ENCODE measurements at regions not wholly inside any gene's neighbourhood (a gene's known extent, or its start where the extent isn't known, plus 50 kb on each side); places are given as distances from the start of the nearest gene placed in this dataset.

- TF ChIP-seq, protein P1, sequence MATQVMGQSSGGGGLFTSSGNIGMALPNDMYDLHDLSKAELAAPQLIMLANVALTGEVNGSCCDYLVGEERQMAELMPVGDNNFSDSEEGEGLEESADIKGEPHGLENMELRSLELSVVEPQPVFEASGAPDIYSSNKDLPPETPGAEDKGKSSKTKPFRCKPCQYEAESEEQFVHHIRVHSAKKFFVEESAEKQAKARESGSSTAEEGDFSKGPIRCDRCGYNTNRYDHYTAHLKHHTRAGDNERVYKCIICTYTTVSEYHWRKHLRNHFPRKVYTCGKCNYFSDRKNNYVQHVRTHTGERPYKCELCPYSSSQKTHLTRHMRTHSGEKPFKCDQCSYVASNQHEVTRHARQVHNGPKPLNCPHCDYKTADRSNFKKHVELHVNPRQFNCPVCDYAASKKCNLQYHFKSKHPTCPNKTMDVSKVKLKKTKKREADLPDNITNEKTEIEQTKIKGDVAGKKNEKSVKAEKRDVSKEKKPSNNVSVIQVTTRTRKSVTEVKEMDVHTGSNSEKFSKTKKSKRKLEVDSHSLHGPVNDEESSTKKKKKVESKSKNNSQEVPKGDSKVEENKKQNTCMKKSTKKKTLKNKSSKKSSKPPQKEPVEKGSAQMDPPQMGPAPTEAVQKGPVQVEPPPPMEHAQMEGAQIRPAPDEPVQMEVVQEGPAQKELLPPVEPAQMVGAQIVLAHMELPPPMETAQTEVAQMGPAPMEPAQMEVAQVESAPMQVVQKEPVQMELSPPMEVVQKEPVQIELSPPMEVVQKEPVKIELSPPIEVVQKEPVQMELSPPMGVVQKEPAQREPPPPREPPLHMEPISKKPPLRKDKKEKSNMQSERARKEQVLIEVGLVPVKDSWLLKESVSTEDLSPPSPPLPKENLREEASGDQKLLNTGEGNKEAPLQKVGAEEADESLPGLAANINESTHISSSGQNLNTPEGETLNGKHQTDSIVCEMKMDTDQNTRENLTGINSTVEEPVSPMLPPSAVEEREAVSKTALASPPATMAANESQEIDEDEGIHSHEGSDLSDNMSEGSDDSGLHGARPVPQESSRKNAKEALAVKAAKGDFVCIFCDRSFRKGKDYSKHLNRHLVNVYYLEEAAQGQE (IDR thresholded peaks at IDR 0.05; ENCODE audit: borderline replicate concordance), result peak; percentile 35; the same call in 1 of the 2 replicates
- TF ChIP-seq, protein P1 (CRISPR knock-in tag; IDR thresholded peaks at IDR 0.05; ENCODE audit: low read depth), result no peak
- TF ChIP-seq CREB1 (IDR thresholded peaks at IDR 0.05) (peak; percentile 55; the same call in 1 of the 2 replicates), CREB1 (CRISPR knock-in tag; IDR thresholded peaks at IDR 0.05) (no peak), FOXK1 (CRISPR knock-in tag; IDR thresholded peaks at IDR 0.05; ENCODE audit: borderline replicate concordance) (no peak), MTA2 (IDR thresholded peaks at IDR 0.05; ENCODE audit: low read depth) (peak; percentile 96), C11orf30 (IDR thresholded peaks at IDR 0.05; ENCODE audit: low read depth) (no peak), SPI1 (IDR thresholded peaks at IDR 0.05; ENCODE audit: borderline replicate concordance, low read depth, low read length) (peak; percentile 83), KLF13 (tag; IDR thresholded peaks at IDR 0.05; ENCODE audit: borderline replicate concordance, low read depth) (no peak), GATAD2A (IDR thresholded peaks at IDR 0.05) (no peak), ETV6 (IDR thresholded peaks at IDR 0.05; ENCODE audit: borderline replicate concordance in 1 of 2, low read depth in 2 of 2, low read length in 1 of 2) (peak in 1 of 2 experiments; percentile 61; a peak in 1 of 4 replicates), ETV6 (CRISPR knock-in tag; IDR thresholded peaks at IDR 0.05; ENCODE audit: borderline replicate concordance) (no peak), RBM25 (IDR thresholded peaks at IDR 0.05; ENCODE audit: low read depth, low read length, severe bottlenecking) (no peak), PHB (CRISPR knock-in tag; IDR thresholded peaks at IDR 0.05) (no peak), MED1 (CRISPR knock-in tag; IDR thresholded peaks at IDR 0.05; ENCODE audit: borderline replicate concordance) (no peak), PHTF2 (CRISPR knock-in tag; IDR thresholded peaks at IDR 0.05) (no peak), PURB (CRISPR knock-in tag; IDR thresholded peaks at IDR 0.05; ENCODE audit: low read depth) (no peak)
Observed at GRCh38 chr2:83971547-83971946, 487.5 kb downstream of the SUCLG1 start (continued).
